GM18861 (cell line): ENCODE measurements at regions not wholly inside any gene's neighbourhood (a gene's known extent, or its start where the extent isn't known, plus 50 kb on each side); places are given as distances from the start of the nearest gene placed in this dataset.
"Not testable (repeated sequence)": the region's sequence is repeated elsewhere in the genome, so short reads cannot be mapped to it uniquely, and the experiment has no call there.

Experiments
- ATAC-seq: cut with Tn5 transposase; IDR thresholded peaks from one replicate; pipeline ENCODE4 v1.9.1; 2021; ENCODE audit not compliant: unreplicated experiment

DNA sequence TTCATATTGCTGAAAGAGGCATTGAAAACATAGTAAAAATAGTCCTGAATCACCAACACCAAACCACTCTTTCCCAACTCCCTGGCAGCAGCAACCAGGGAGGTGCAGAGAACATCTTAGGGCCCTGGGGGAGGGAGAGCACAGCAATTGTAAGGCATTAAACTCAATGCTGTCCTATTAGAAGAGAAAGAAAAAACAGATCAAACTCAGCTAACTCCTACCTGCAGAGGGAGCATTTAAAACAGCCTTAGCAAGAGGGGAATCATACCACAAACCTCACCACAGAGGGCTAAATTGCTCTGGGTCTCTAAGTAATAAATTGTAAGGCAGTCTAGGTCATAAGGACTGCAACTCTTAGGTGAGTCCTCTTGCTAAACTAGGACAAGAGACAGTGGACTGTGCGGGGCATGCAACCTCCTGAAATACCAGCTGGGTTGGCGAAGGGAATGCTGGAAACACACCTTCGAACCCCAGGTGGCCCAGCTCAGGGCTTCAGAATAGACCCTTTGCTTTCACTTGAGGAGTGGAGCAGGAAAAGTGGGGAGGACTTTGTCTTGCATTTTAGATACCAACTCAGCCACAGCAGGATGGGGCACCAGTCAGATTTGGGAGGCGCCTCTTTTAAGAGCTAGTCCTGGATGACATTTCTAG is 697.1 kb upstream of the FAT3 start:
- ATAC-seq: no peak

GRCh38 chr11:91513734-91514133 is 710.9 kb upstream of the FAT3 start:
- no peak for ATAC-seq

- ATAC-seq: no peak
Observed at GRCh38 chr11:91497847-91498246, 726.8 kb upstream of the FAT3 start.

DNA sequence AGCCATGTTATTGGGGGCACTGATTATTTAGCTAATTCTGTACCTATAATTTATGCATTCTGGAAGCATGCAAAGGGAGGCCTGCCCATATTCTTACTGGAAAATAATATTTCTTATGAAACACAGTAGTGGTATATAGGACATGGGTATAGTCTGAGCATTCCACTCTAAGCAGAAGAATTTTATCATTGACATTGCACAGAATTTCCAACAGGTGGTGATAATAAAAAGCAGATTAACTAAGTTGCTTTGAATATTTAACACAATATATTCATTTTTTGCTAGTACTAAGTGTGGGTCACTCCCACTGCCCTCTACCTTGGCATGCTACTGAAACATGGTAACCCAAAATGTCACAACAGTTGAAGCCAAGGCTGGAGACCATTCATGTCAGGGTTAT is 728.8 kb upstream of the FAT3 start:
- no peak for ATAC-seq

GRCh38 chr11:91489989-91490388 is 734.6 kb upstream of the FAT3 start:
- ATAC-seq: no peak

GRCh38 chr11:91483956-91484355 is 740.7 kb upstream of the FAT3 start:
- ATAC-seq: not testable (repeated sequence)

DNA sequence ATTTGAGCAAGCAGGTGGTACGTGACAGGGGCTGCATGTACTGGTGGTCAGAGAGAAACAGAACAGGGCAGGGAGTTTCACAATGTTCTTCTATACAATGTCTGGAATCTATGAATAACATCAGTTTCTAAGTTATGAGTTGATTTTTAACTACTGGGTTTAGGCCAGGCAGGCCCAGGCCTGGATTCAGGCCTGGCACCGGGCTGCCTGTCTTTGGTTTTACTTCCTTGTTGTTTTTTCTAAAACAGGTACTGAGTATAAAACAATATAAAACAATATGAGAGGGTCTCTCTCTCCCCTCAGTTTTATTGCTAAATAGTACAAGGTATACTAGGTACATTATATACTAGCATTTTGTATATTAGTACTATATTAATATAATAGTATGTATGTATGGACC is 742.7 kb upstream of the FAT3 start:
- not testable (repeated sequence) for ATAC-seq

GRCh38 chr11:91470656-91471055 is 754.0 kb upstream of the FAT3 start:
- no peak for ATAC-seq

DNA sequence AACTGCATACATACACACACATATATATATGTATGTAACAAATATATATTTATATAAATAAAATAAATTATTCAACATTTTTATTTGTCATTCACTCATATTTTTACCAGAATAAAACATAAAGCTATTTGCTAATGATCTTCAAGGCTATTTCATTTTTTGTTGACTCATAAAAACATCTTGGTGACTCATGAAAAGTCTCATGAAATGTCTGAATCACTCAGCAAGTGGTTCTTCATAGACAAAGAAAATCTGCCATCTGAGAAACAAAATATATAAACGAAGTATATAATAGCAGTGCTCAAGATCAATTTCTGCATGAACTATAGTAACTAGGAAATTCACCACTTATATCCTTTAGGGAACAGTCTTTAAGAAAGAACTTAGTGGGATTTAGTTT is 764.8 kb upstream of the FAT3 start:
- ATAC-seq: no peak

DNA sequence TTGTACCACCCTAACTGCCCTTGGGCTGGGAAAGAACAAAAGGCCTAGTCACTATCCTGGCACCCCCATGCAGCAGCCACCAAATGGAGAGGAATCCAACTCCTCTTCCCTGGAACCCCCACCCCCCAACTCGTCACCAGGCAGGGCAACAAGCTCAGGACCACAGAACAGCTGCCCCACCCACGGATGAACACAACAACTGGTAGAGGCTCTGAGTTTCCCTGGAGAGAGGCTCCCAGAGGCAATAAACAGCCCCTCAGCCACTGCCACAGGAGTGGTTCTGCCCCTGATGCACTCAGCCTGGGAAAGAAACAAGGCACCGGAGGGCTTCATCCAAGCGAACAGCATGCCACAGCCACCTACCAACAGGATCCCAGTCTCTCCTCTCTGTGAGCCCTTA is 778.4 kb upstream of the FAT3 start:
- no peak for ATAC-seq

- ATAC-seq: no peak
Observed at GRCh38 chr11:91435694-91436395, 788.8 kb upstream of the FAT3 start.

DNA sequence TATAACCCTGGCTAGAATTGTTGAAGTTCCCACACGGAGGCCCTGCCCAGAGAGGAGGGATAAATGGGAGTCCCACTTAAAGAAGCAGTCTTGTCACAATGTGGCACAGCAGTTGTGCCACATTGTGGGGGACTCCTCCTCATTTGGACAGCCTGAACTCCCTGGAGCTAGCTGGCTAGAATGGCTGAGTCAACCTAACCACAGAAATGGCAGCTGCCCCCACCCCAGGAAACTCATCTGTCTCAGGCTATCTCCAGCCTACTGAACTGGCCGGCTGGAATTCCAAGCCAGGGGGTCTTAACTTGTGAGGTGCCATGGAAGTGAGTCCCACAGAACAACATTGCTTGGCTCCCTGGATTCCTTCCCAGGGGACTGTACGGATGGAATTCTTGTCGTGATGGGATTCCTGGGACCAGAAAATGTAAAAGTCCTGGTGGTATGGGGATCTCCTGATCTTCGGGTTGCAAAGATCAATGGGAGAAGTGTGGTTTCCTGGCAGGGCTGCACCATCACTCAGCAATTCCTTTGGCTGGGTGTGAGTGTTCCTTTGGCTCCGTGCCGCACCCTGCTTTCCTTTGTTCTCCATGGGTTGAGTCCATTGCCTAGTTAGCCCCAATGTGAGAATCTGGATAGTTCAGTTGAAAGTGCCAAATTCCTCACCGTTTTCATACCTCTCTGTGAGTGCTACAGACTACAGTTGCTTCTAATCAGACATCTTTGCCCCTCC is 791.2 kb upstream of the FAT3 start:
- no peak for ATAC-seq

- ATAC-seq: no peak
Observed at GRCh38 chr11:91421641-91422040, 803.0 kb upstream of the FAT3 start.

- no peak for ATAC-seq
Observed at GRCh38 chr11:91407842-91408241, 816.8 kb upstream of the FAT3 start.

GRCh38 chr11:91406009-91406408 is 818.6 kb upstream of the FAT3 start:
- no peak for ATAC-seq

DNA sequence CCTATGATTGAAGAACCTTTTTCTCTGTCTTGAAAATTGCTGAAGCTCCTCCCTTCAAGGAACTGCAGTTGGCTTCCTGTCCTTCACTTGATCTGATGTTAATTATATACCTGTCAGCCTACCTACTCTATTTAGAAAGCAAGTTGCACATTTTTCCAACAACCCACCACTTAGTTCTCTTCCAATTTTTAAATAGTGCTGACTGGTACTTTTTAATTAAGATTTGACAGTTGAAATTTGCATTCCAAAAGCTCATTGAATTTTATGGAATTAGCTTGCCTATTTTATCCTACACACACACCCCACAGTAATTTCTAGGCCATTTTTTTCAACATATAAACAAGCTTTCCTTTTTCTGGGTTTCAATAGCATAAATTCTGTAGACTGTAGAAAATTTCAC is 820.3 kb upstream of the FAT3 start:
- ATAC-seq: no peak

DNA sequence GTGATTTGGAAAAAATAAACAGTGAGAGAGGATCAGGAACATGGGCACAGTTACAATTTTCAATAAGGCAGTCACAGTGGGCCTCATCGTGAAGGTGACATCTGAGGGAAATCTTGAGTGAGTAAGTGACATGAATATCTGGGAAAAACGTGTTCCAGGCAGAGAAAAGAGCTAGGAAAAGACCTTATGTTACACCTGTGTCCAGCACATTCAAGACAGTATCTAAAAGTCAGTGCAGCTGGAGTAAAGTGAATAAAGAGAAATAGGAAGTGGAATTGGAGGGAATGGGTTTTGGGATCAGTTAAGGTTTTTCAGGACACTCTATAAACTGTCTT is 827.5 kb upstream of the FAT3 start:
- no peak for ATAC-seq

DNA sequence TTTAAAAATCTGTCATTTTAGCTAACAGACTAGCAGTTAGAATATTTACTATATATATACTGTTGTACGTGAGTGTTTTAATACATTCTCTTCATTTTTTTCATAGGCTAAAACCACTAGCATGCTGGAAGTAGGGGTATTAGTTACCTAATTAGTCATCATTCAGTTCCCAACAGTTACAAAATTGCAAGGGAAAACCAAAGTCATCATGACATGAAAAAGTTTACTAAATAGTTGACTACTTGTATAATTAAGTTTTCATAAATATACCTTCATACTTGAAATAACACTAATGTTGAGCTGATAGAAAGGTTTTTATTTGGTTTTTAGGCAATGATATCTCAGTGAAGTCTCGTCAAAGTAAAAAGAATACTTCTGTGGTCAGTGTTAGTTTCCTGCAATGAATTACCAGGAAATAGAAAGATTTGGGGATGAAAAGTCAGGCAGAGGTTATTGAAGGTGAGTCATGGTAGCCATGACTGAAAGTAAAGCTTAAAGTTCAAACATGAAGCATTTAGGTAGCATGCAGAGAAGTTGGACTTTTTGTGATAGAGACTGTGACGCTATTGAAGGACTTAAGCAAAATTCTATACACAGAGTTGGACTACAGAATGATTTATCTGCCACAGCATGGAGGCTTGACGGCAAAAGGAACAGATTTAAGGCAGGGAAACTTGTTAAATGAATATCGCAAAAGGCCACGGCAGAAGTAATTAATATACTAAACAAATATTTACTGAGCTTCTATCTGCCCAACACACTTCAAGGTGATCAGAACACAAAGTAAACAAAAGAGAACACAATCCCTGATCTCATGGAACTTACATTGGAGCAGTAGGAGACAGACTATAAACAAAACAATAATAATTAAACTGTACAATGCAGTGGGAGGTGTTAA is 828.1 kb upstream of the FAT3 start:
- ATAC-seq: no peak

DNA sequence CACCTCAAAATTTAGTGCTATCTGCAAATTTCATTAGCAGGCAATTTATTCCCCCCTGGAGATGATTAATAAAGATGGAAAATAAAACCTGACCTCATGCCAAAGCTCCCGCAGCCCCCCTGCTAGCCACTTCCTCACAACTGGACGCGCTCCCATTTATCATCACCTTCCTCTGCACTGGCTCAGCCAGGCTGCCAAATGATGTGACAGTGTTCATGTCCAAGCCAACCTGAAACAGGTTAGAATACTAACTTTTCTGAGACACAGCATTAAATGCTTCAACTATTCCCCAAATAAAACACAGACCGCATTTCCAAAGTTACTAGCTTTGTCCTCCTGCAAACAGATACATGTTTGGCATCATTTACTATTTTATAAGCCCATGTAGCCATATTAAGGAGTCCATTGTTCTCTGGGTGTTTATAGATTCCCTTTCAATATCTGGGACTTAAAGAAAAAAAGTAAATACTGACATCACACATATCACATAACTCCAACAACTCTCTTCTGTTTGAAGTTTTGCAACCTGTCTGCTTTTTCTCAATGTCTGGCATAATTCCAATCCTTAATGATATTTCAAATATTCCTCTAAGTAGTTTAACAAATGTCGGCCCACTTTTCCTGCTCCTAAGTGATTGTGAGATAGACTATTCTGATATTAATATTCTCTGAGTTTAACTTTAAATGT is 829.7 kb upstream of the FAT3 start:
- ATAC-seq: no peak

DNA sequence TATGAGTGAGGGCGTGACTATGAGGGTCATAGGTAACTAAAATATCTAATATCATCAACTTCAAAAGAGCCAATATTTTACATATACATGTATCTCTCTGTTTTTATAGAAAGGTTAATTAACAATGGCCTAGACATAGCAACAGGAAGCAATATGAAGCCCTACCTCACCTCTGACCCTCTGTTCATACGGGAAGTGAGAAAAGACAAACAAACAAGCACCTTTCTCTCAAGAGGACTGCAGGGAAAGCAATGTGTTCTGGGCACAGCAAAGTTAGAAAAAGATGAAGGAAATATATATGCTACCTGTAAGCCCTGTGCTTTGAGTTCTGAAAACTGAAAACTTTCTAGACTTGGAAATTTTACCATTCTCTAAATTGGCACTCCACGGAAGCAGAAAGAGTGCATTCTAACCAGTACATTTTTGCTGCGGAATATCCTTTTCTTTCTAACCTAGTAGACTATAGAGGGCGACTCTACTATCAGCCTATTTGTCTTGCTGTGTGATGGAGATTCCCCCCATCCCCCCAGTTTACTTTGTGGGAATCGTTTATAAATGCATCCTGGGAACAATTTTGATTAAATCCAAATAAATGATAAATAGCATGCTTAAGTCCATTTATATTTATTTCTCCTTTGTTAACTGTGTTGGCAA is 830.4 kb upstream of the FAT3 start:
- ATAC-seq: no peak
